Uterus (tissue), 3 donors: ENCODE measurements at regions not wholly inside any gene's neighbourhood (a gene's known extent, or its start where the extent isn't known, plus 50 kb on each side); places are given as distances from the start of the nearest gene placed in this dataset.

ENCODE experiments used
- DNase-seq, 2 donors: peaks; one replicate each; pipeline ENCODE4 v3.0.0-alpha.2; 2019 to 2020
- H3K27ac ChIP-seq, 2 donors: fragments of 200-600 bp; sonication (generic); 1 replicate in 1 of 2; 2 replicates in 1 of 2; pipeline ENCODE4 v1.5.1; 2016 to 2018
- H3K27me3 ChIP-seq, 2 donors: fragments of 200-600 bp; sonication (generic); one replicate each; pipeline ENCODE4 v1.5.1; 2018 to 2019; ENCODE audit warnings: control low read depth in 1 of 2
- H3K36me3 ChIP-seq, 2 donors: fragments of 200-600 bp; sonication (generic); one replicate each; pipeline ENCODE4 v1.5.1; 2019; ENCODE audit warnings: control low read depth in 1 of 2
- H3K4me1 ChIP-seq, 2 donors: fragments of 200-600 bp; sonication (generic); one replicate each; pipeline ENCODE4 v1.5.1; 2018 to 2019; ENCODE audit warnings: control low read depth in 1 of 2
- H3K4me3 ChIP-seq, 2 donors: fragments of 200-600 bp; sonication (generic); 1 replicate in 1 of 2; 2 replicates in 1 of 2; pipeline ENCODE4 v1.5.1; 2018 to 2019; ENCODE audit warnings: mild to moderate bottlenecking in 1 of 2
- H3K9me3 ChIP-seq, 2 donors: fragments of 200-600 bp; sonication (generic); one replicate each; pipeline ENCODE4 v1.5.1; 2019; ENCODE audit warnings: control low read depth in 1 of 2
- CTCF ChIP-seq, 4 experiments: fragments of 200-600 bp in 2 of 4; fragments of 450-650 bp in 2 of 4; sonication (generic) in 2 of 4; IDR thresholded peaks; one replicate each; pipeline ENCODE4 v1.5.1; 2016 to 2019; ENCODE audit warnings: antibody characterized with exemption in 4 of 4, mild to moderate bottlenecking in 2 of 4, moderate library complexity in 1 of 4
- POLR2A ChIP-seq, 2 donors: fragments of 450-650 bp; IDR thresholded peaks; one replicate each; pipeline ENCODE4 v1.6.1; 2016; ENCODE audit warnings: antibody characterized with exemption in 2 of 2, mild to moderate bottlenecking in 1 of 2, moderate library complexity in 1 of 2
- intact Hi-C: fragments of 100-400 bp; cut with DNase I; formaldehyde crosslinking; loops from one replicate; pipeline ENCODE4 v1.15.1; 2023; ENCODE audit warnings: low total_unique reads
- donor health status: DM: yes; HTN: yes; CAD: no.

GRCh38 chr5:58393716-58394115 is 66.2 kb downstream of the PLK2 start:
- no peaks in the 10 kb centered on the region for H3K27me3 ChIP-seq
- no peaks in the 10 kb centered on the region for H3K4me1 ChIP-seq
- no peak for DNase-seq
- intact Hi-C loops = no loop called here
- no peaks in the 10 kb centered on the region for H3K9me3 ChIP-seq
- no peak overlapping the region for H3K27ac ChIP-seq
- H3K36me3 ChIP-seq = no peaks in the 10 kb centered on the region
- TF ChIP-seq CTCF (IDR thresholded peaks at IDR 0.05) (no peak), POLR2A (IDR thresholded peaks at IDR 0.05) (no peak)
- H3K4me3 ChIP-seq = no peak overlapping the region

- Histone ChIP-seq H3K27me3 (no peaks in the 10 kb centered on the region), H3K4me1 (no peaks in the 10 kb centered on the region), H3K9me3 (no peaks in the 10 kb centered on the region), H3K4me3 (no peak overlapping the region), H3K36me3 (no peaks in the 10 kb centered on the region), H3K27ac (no peak overlapping the region)
- no peak for TF ChIP-seq POLR2A (IDR thresholded peaks at IDR 0.05)
- TF ChIP-seq CTCF (IDR thresholded peaks at IDR 0.05) = no peak
- DNase-seq = no peak
- intact Hi-C loops = no loop called here
Measured at GRCh38 chr5:58392496-58392895, 67.4 kb downstream of the PLK2 start.

- no peak for TF ChIP-seq CTCF (IDR thresholded peaks at IDR 0.05)
- no peak for TF ChIP-seq POLR2A (IDR thresholded peaks at IDR 0.05)
- intact Hi-C loops = no loop called here
- H3K9me3 ChIP-seq = no peaks in the 10 kb centered on the region
- no peak for DNase-seq
- H3K27ac ChIP-seq = no peak overlapping the region
- H3K36me3 ChIP-seq = no peaks in the 10 kb centered on the region
- no peaks in the 10 kb centered on the region for H3K27me3 ChIP-seq
- H3K4me1 ChIP-seq = no peaks in the 10 kb centered on the region
- no peak overlapping the region for H3K4me3 ChIP-seq
Measured at GRCh38 chr5:58383448-58383847, 76.4 kb downstream of the PLK2 start.

GRCh38 chr5:58382131-58382534 is 77.8 kb downstream of the PLK2 start:
- Histone ChIP-seq H3K9me3 (no peaks in the 10 kb centered on the region), H3K36me3 (no peaks in the 10 kb centered on the region), H3K27ac (no peak overlapping the region), H3K4me3 (no peak overlapping the region), H3K27me3 (no peaks in the 10 kb centered on the region), H3K4me1 (no peaks in the 10 kb centered on the region)
- no peak for TF ChIP-seq POLR2A (IDR thresholded peaks at IDR 0.05)
- no peak for TF ChIP-seq CTCF (IDR thresholded peaks at IDR 0.05)
- DNase-seq = no peak
- intact Hi-C loops = no loop called here

- DNase-seq = no peak
- intact Hi-C loops = no loop called here
- TF ChIP-seq CTCF (IDR thresholded peaks at IDR 0.05) = no peak
- Histone ChIP-seq H3K27me3 (no peaks in the 10 kb centered on the region), H3K4me3 (no peak overlapping the region), H3K36me3 (no peaks in the 10 kb centered on the region), H3K4me1 (no peaks in the 10 kb centered on the region), H3K27ac (no peak overlapping the region), H3K9me3 (no peaks in the 10 kb centered on the region)
Measured at GRCh38 chr5:58381566-58381965, 78.3 kb downstream of the PLK2 start.
